ENCODE measurements at regions not wholly inside any gene's neighbourhood (a gene's known extent, or its start where the extent isn't known, plus 50 kb on each side); places are given as distances from the start of the nearest gene placed in this dataset.

GRCh38 chr12:114794049-114794558 is 110.1 kb upstream of the TBX3 start:
- H3K9me1 ChIP-seq (ENCODE audit: control insufficient read depth, insufficient read depth, low read length), result no peaks in the 10 kb centered on the region
- ATAC-seq (0 out of 3 replicates have a peak, but pooled peaks have one; percentile 47), FAIRE-seq (no peak), DNase-seq (ENCODE audit: extremely low read depth in 1 of 4, low spot score in 3 of 4) (peak in 3 of 4 experiments; percentile 23 to 60 (median 38))
- CTCF ChIA-PET (ENCODE audit: low intra/inter-chr PET ratio), result no interaction called here
- H3K27ac ChIP-seq (ENCODE audit: extremely low read depth, low read depth, low read length), result no peak overlapping the region
- intact Hi-C loops (cut with micrococcal nuclease), result loop anchor here (2.0 kb wide), 1 partner anchor 27 kb away; no protein-coding TSS in a partner anchor
- no peak overlapping the region for H3K9ac ChIP-seq (ENCODE audit: insufficient read depth in 1 of 2, low read depth in 2 of 2, low read length in 2 of 2)
- no peaks in the 10 kb centered on the region; a peak in 1 of 5 replicates for H3K27me3 ChIP-seq (ENCODE audit: control insufficient read depth in 2 of 2, insufficient read depth in 2 of 2, low read length in 2 of 2)
- no peak overlapping the region for H2AFZ ChIP-seq (ENCODE audit: low read depth, low read length)
- H3K4me2 ChIP-seq (ENCODE audit: insufficient read depth, low read length), result no peak overlapping the region
- POLR2A ChIA-PET, result interaction anchor here (0.6 kb wide), 1 partner anchor 21 kb away, joined by 3 read pairs; no protein-coding TSS in a partner anchor
- BruUV-seq (replicated peaks), result no TSS peak
- no peak overlapping the region for H3K4me3 ChIP-seq
- no peaks in the 10 kb centered on the region for H3K4me1 ChIP-seq (replicated peaks in 1 of 2; ENCODE audit: control insufficient read depth in 2 of 2, insufficient read depth in 2 of 2, low read length in 2 of 2)
- H3K36me3 ChIP-seq (ENCODE audit: control insufficient read depth, insufficient read depth, low read length), result no peaks in the 10 kb centered on the region
- H4K20me1 ChIP-seq (replicated peaks; ENCODE audit: control insufficient read depth, insufficient read depth, low read length), result no peaks in the 10 kb centered on the region
- in situ Hi-C loops (cut with MboI), result no loop called here
- 5% methylated on average over 8 of the region's 8 CpGs for whole genome bisulfite sequencing (ENCODE audit: insufficient coverage, low coverage, missing lambda C conversion rate)
- no peaks in the 10 kb centered on the region for H3K9me3 ChIP-seq (replicated peaks; ENCODE audit: control insufficient read depth, insufficient read depth, low read depth, low read length)
- H3K79me2 ChIP-seq (ENCODE audit: control insufficient read depth, insufficient read depth, low read length), result no peaks in the 10 kb centered on the region
- TF ChIP-seq ZFP30 (CRISPR knock-in tag; IDR thresholded peaks at IDR 0.05; ENCODE audit: borderline replicate concordance), result no peak
- TF ChIP-seq MYNN (IDR thresholded peaks at IDR 0.05), result no peak
- TF ChIP-seq MYNN (CRISPR knock-in tag; IDR thresholded peaks at IDR 0.05), result no peak
- TF ChIP-seq SMC3 (conservative IDR thresholded peaks at IDR 0.05; ENCODE audit: insufficient read depth, low read depth, low read length), result no peak
- no peak for TF ChIP-seq MTF1 (CRISPR knock-in tag; IDR thresholded peaks at IDR 0.05; ENCODE audit: borderline replicate concordance)
- TF ChIP-seq ELF4 (CRISPR knock-in tag; IDR thresholded peaks at IDR 0.05), result no peak
- no peak for TF ChIP-seq E2F5 (CRISPR knock-in tag; IDR thresholded peaks at IDR 0.05)
- no peak for TF ChIP-seq ZNF280A (IDR thresholded peaks at IDR 0.05; ENCODE audit: low read depth, partially characterized antibody)
- TF ChIP-seq, protein P1, sequence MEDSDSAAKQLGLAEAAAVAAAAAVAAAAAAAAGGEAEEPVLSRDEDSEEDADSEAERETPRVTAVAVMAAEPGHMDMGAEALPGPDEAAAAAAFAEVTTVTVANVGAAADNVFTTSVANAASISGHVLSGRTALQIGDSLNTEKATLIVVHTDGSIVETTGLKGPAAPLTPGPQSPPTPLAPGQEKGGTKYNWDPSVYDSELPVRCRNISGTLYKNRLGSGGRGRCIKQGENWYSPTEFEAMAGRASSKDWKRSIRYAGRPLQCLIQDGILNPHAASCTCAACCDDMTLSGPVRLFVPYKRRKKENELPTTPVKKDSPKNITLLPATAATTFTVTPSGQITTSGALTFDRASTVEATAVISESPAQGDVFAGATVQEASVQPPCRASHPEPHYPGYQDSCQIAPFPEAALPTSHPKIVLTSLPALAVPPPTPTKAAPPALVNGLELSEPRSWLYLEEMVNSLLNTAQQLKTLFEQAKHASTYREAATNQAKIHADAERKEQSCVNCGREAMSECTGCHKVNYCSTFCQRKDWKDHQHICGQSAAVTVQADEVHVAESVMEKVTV (CRISPR knock-in tag; IDR thresholded peaks at IDR 0.05), result no peak
- no peak for TF ChIP-seq ZNF143 (CRISPR knock-in tag; IDR thresholded peaks at IDR 0.05)
- no peak for TF ChIP-seq ZNF224 (CRISPR knock-in tag; IDR thresholded peaks at IDR 0.05)
- TF ChIP-seq CBFA2T2 (conservative IDR thresholded peaks at IDR 0.05), result peak; percentile 33; the same call in 1 of the 2 replicates
- no peak for TF ChIP-seq ARID4B (CRISPR knock-in tag; IDR thresholded peaks at IDR 0.05)
- no peak for TF ChIP-seq WHSC1 (IDR thresholded peaks at IDR 0.05; ENCODE audit: low read length)

Data from K562 (cell line).